ENCODE measurements at regions not wholly inside any gene's neighbourhood (a gene's known extent, or its start where the extent isn't known, plus 50 kb on each side); places are given as distances from the start of the nearest gene placed in this dataset.

- TF ChIP-seq POLR2AphosphoS5 (IDR thresholded peaks at IDR 0.05; ENCODE audit: low read depth) (no peak), JUNB (IDR thresholded peaks at IDR 0.05; ENCODE audit: unreplicated experiment) (no peak), STAT1 (IDR thresholded peaks at IDR 0.05; ENCODE audit: unreplicated experiment) (no peak), NANOG (IDR thresholded peaks at IDR 0.05; ENCODE audit: borderline replicate concordance) (no peak), EZH2 (IDR thresholded peaks at IDR 0.05; ENCODE audit: low read depth, unreplicated experiment) (no peak), ZNF462 (CRISPR knock-in tag; IDR thresholded peaks at IDR 0.05) (no peak)
These were observed 123.5 kb downstream of the TTC8 start (continued) for GRCh38 chr14:88947646-88948598.

- Histone ChIP-seq H3K9me2 (ENCODE audit: insufficient read depth) (0 out of 2 replicates have a peak, but pooled peaks cover 3% of the 10 kb centered on the region), H3K36me3 (ENCODE audit: insufficient read depth) (no peaks in the 10 kb centered on the region), H3K27ac (ENCODE audit: low read depth) (no peak overlapping the region), H3K4me3 (no peak overlapping the region), H4K20me1 (replicated peaks; ENCODE audit: insufficient read depth) (no peaks in the 10 kb centered on the region), H3K27me3 (ENCODE audit: insufficient read depth) (no peaks in the 10 kb centered on the region), H3K4me1 (ENCODE audit: insufficient read depth) (no peaks in the 10 kb centered on the region), H3F3A (replicated peaks; ENCODE audit: low read depth) (no peaks in the 10 kb centered on the region), H2AFZ (peak overlapping the region; percentile 59; the same call in 1 of the 2 replicates), H3K4me2 (no peak overlapping the region), H3K79me2 (replicated peaks; ENCODE audit: insufficient read depth) (no peaks in the 10 kb centered on the region)
- DNase-seq (ENCODE audit: low spot score) (peak; percentile 55), ATAC-seq (peak; percentile 59)
- H3K27me3 Mint-ChIP-seq (ENCODE audit: insufficient read depth, low read depth, poor library complexity): no peaks in the 10 kb centered on the region
- H3K4me1 Mint-ChIP-seq: peaks cover 3% of the 10 kb centered on the region; the same call in 1 of the 3 replicates
- no peak overlapping the region for H3K27ac Mint-ChIP-seq
- H3K9me3 Mint-ChIP-seq: peaks cover 10% of the 10 kb centered on the region; the same call in 2 of the 3 replicates
- H3K36me3 Mint-ChIP-seq (ENCODE audit: low read depth): no peaks in the 10 kb centered on the region
- no peak overlapping the region for H3K4me3 Mint-ChIP-seq
- no peak for TF ChIP-seq REST (IDR thresholded peaks at IDR 0.05; ENCODE audit: unreplicated experiment)
- no peak for TF ChIP-seq STAT1 (IDR thresholded peaks at IDR 0.05; ENCODE audit: unreplicated experiment)
- no peak for TF ChIP-seq CTCF (conservative IDR thresholded peaks at IDR 0.05; ENCODE audit: low read depth in 2 of 2)
- no peak for TF ChIP-seq NANOG (IDR thresholded peaks at IDR 0.05; ENCODE audit: borderline replicate concordance)
- no peak for TF ChIP-seq ZNF331 (CRISPR knock-in tag; IDR thresholded peaks at IDR 0.05; ENCODE audit: low read depth)
These were observed 125.6 kb downstream of the TTC8 start for GRCh38 chr14:88950069-88950468.

All from GM23338 (cell line).